ENCODE measurements at regions not wholly inside any gene's neighbourhood (a gene's known extent, or its start where the extent isn't known, plus 50 kb on each side); places are given as distances from the start of the nearest gene placed in this dataset.

DNA sequence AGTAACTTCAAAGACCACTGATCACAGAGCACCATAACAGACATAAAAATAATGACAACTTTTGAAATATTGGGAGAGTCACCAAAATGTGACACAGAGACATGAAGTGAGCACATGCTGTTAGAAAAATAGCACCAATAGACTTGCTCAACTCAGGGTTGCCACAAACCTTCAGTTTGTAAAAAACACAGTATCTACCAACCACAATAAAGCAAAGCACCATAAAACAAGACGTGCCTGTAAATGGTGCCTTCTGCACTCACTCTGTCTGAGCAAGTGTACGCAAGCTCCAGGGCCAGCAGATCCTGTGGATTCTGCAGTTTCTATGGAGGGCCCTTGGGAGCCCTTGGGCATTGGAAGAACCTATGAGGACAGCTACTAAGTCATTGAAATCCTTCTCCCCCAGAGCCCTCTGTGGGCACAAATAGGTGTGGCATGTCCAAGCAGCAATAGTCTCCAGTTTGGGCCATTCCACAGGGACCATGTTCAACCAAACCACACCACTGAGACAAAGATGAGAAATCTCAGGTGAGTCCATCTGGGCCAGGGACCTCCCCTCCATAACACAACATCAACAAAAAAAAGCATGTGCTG, 116.9 kb upstream of the RAB4A start:
- no peaks in the 10 kb centered on the region for H3K9me3 ChIP-seq (ENCODE audit: control insufficient read depth, low read depth, low read length)
- WGBS (ENCODE audit: insufficient coverage, low lambda C conversion rate) = no CpG with 5 or more reads among the region's 2 CpGs
- H3K36me3 ChIP-seq (ENCODE audit: control insufficient read depth, insufficient read depth, low read length) = no peaks in the 10 kb centered on the region
- no peak overlapping the region for H3K4me3 ChIP-seq (ENCODE audit: low read length)
- DNase-seq = no peak
- peak overlapping the region; percentile 89 for H3K27ac ChIP-seq (ENCODE audit: low read length)
- H3K4me1 ChIP-seq (ENCODE audit: control insufficient read depth, insufficient read depth, low read length) = peaks cover 32% of the 10 kb centered on the region
- no peaks in the 10 kb centered on the region for H3K27me3 ChIP-seq (ENCODE audit: control insufficient read depth, insufficient read depth, low read length)

DNA sequence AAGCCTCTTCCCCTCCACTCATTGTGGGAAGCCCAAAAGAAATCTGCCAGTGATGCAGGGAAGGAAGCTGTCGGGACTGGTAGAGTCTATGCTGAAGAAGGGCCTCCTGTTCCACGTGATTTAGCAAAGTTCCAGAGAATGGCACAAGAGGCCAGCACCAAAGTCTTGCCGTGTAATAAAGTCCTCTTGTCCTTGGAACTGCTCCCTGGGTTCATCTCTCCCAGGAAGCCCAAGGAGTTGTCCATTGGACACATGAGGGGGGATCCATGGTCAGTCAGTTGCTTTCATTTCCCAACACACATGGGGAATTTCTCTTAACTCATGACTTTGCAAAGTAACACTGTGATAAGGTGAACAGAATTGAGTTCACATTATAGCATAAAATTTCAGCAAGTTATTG, 116.1 kb upstream of the RAB4A start:
- peak overlapping the region; percentile 89 for H3K27ac ChIP-seq (ENCODE audit: low read length)
- WGBS (ENCODE audit: insufficient coverage, low lambda C conversion rate) = no CpG with 5 or more reads among the region's 3 CpGs

DNA sequence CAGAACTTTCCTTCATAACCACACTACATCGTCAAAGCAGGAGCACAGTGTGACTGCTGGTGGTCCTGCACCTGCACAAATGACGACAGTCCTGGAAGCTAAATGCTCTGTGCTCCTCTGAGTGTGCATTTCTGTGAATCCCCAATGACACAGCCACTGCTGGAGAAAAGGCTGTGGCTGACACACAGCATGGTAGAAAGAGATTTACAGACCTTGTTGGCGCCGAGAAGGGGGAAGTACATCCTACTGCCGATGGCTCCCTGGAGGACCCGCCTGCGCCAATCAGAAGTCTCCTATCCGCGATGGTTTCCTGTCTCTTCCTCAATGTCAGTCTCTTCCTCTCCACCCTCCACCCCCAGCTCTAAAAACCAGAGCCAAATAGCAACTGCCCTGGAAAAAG, 115.4 kb upstream of the RAB4A start:
- peak overlapping the region; percentile 89 for H3K27ac ChIP-seq (ENCODE audit: low read length)
- H3K4me3 ChIP-seq (ENCODE audit: low read length) = no peak overlapping the region
- no peak for DNase-seq
- H3K4me1 ChIP-seq (ENCODE audit: control insufficient read depth, insufficient read depth, low read length) = peaks cover 32% of the 10 kb centered on the region
- no peaks in the 10 kb centered on the region for H3K9me3 ChIP-seq (ENCODE audit: control insufficient read depth, low read depth, low read length)
- no peaks in the 10 kb centered on the region for H3K36me3 ChIP-seq (ENCODE audit: control insufficient read depth, insufficient read depth, low read length)
- H3K27me3 ChIP-seq (ENCODE audit: control insufficient read depth, insufficient read depth, low read length) = no peaks in the 10 kb centered on the region
- no CpG with 5 or more reads among the region's 9 CpGs for WGBS (ENCODE audit: insufficient coverage, low lambda C conversion rate)

More for the DNA sequence above, 116.1 kb upstream of the RAB4A start:
- peaks cover 32% of the 10 kb centered on the region for H3K4me1 ChIP-seq (ENCODE audit: control insufficient read depth, insufficient read depth, low read length)
- peak; percentile 82 to 90 for DNase-seq
- no peaks in the 10 kb centered on the region for H3K9me3 ChIP-seq (ENCODE audit: control insufficient read depth, low read depth, low read length)
- H3K27me3 ChIP-seq (ENCODE audit: control insufficient read depth, insufficient read depth, low read length) = no peaks in the 10 kb centered on the region
- H3K36me3 ChIP-seq (ENCODE audit: control insufficient read depth, insufficient read depth, low read length) = no peaks in the 10 kb centered on the region
- H3K4me3 ChIP-seq (ENCODE audit: low read length) = no peak overlapping the region

DNA sequence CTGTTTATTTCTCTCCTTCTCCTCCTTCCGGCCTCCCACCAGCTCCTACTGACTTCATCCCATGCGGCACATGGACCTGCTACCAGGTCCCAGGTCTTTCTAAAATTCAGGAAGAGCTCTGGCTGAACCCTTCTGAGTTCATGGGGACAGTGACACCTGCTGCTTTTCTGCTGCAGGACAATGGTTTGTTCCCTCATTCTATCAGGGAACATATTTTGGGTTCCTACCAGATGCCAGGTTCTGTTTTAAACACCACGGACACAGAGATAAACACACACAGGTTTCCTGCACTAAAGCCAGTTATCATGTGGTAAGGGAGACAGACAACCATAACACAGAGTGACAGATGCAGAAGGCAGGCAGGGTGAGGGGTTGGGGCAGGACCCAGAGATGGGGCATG, 114.0 kb upstream of the RAB4A start:
- DNase-seq = peak in 1 of 2 donors; percentile 44
- Histone ChIP-seq H3K4me3 (ENCODE audit: low read length) (no peak overlapping the region), H3K9me3 (ENCODE audit: control insufficient read depth, low read depth, low read length) (no peaks in the 10 kb centered on the region), H3K36me3 (ENCODE audit: control insufficient read depth, insufficient read depth, low read length) (no peaks in the 10 kb centered on the region), H3K27ac (ENCODE audit: low read length) (peak overlapping the region; percentile 89), H3K27me3 (ENCODE audit: control insufficient read depth, insufficient read depth, low read length) (no peaks in the 10 kb centered on the region), H3K4me1 (ENCODE audit: control insufficient read depth, insufficient read depth, low read length) (peaks cover 32% of the 10 kb centered on the region)
- no CpG with 5 or more reads among the region's 3 CpGs for WGBS (ENCODE audit: insufficient coverage, low lambda C conversion rate)

DNA sequence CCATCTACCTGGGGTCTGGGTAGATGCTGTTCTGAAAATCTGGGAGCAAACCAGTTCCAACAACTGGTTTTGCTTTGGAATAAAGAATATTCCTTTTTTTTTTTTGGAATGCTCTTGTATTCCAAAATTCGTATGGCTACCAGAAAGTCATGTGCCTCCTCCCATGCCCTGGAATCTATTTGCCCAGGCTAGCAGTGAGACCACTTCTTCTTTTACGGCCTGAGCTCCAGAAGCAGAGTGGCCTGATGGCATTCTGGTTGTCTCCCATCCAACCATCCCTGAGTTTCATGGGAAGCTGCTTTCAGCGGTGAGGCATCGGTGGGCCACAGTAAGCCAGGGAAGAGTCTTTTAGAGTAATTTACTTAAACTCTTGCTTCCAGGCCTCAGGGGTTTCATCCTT, 113.4 kb upstream of the RAB4A start:
- Histone ChIP-seq H3K27ac (ENCODE audit: low read length) (no peak overlapping the region), H3K4me1 (ENCODE audit: control insufficient read depth, insufficient read depth, low read length) (peaks cover 32% of the 10 kb centered on the region)

DNA sequence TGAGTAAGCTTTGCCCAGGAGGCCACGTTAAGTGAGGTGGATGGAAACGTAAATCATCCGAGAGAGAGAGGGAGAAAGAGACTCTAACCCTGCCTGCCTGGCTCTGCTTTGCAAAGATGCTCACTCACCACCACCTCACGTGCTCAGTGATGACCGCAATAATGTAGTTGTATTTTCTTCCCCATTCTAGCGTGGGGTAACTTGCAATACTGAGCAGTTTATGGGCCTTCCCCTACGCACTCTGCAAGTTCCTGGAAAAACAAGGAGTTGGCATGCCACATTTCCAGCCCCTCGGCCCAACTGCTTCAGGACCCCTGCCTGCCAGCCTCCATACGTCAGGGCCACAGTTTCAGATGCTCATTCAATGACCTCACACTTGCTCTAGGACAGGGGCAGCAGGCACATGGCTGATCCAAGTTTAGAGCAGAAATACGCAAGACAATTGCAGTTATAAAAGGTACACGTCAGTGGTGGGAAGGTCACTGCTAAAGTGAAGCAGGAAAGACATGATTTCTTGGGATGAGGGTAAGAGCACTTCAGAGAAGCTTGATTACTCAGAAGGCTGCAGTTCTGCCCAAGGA, 112.5 kb upstream of the RAB4A start:
- no peak for DNase-seq
- WGBS (ENCODE audit: insufficient coverage, low lambda C conversion rate) = no CpG with 5 or more reads among the region's 11 CpGs
- peaks cover 32% of the 10 kb centered on the region for H3K4me1 ChIP-seq (ENCODE audit: control insufficient read depth, insufficient read depth, low read length)

More for the DNA sequence above, 113.4 kb upstream of the RAB4A start:
- Histone ChIP-seq H3K36me3 (ENCODE audit: control insufficient read depth, insufficient read depth, low read length) (no peaks in the 10 kb centered on the region), H3K9me3 (ENCODE audit: control insufficient read depth, low read depth, low read length) (no peaks in the 10 kb centered on the region), H3K4me3 (ENCODE audit: low read length) (no peak overlapping the region), H3K27me3 (ENCODE audit: control insufficient read depth, insufficient read depth, low read length) (no peaks in the 10 kb centered on the region)
- WGBS (ENCODE audit: insufficient coverage, low lambda C conversion rate) = 40% methylated on average over 1 of the region's 4 CpGs
- DNase-seq = no peak

DNA sequence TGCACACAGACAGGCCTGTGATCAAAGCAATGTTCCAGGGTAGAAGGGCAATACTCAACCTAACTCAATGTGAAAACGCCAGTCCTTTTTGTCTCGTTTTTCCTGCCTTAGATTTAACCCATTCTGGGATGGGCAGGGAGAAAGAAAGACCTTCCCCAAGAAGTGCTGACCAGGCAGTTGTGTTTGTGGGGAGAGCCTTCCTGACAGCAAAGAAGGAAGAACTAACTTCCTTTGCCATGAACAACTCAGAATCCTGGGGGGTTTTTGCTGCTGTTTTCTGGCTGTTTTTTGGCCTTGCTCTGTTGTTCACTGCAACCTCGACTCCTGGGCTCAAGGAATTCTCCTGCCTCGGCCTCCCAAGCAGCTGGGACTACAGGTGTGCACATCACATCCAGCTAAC, 112.0 kb upstream of the RAB4A start:
- Histone ChIP-seq H3K9me3 (ENCODE audit: control insufficient read depth, low read depth, low read length) (no peaks in the 10 kb centered on the region), H3K27me3 (ENCODE audit: control insufficient read depth, insufficient read depth, low read length) (no peaks in the 10 kb centered on the region), H3K36me3 (ENCODE audit: control insufficient read depth, insufficient read depth, low read length) (no peaks in the 10 kb centered on the region), H3K4me1 (ENCODE audit: control insufficient read depth, insufficient read depth, low read length) (peaks cover 29% of the 10 kb centered on the region), H3K27ac (ENCODE audit: low read length) (no peak overlapping the region), H3K4me3 (ENCODE audit: low read length) (no peak overlapping the region)
- 100% methylated on average over 1 of the region's 4 CpGs for WGBS (ENCODE audit: insufficient coverage, low lambda C conversion rate)
- no peak for DNase-seq

More for the DNA sequence above, 112.5 kb upstream of the RAB4A start:
- H3K4me3 ChIP-seq (ENCODE audit: low read length) = no peak overlapping the region
- H3K27ac ChIP-seq (ENCODE audit: low read length) = no peak overlapping the region
- H3K36me3 ChIP-seq (ENCODE audit: control insufficient read depth, insufficient read depth, low read length) = no peaks in the 10 kb centered on the region
- H3K27me3 ChIP-seq (ENCODE audit: control insufficient read depth, insufficient read depth, low read length) = no peaks in the 10 kb centered on the region
- H3K9me3 ChIP-seq (ENCODE audit: control insufficient read depth, low read depth, low read length) = no peaks in the 10 kb centered on the region

DNA sequence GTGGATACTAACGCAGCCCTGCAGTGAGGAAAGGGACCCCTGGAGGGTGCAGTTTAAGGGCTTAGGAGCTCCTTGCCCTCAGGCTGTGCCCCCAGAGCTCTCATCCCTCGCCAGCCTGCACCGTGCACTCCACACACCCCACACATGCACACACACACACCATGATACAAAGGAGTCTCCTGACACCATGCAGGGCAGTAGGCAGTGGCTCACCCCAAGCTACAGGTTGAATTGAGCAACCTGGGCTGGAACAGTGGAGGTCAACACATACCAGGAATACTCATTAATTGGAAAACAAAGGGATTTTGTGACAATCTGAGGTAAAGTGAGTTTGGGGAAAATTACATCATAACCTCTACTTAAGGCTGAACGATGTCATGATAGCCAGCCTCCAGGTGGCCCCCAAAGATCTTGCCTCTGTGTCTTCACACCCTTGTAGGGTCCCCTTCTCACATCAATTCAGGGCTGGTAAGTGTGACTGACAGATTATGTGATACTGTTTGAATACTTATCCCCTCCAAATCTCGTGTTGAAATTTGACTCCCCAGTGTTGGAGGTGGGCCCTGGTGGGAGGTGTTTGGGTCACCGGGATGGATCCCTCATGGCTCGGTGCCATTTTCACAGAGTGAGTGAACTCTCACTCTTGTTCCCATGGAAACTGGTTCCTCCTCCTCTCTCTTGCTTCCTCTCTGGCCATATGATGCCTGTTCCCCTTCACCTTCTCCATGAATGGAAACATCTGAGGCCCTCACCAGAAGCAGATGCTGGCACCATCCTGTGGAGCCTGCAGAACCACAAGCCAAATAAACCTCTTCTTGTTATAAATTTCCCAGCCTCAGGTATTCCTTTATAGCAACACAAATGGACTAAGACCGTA, 111.0 kb upstream of the RAB4A start:
- Histone ChIP-seq H3K36me3 (ENCODE audit: control insufficient read depth, insufficient read depth, low read length) (no peaks in the 10 kb centered on the region), H3K27me3 (ENCODE audit: control insufficient read depth, insufficient read depth, low read length) (no peaks in the 10 kb centered on the region), H3K4me1 (ENCODE audit: control insufficient read depth, insufficient read depth, low read length) (peaks cover 27% of the 10 kb centered on the region), H3K4me3 (ENCODE audit: low read length) (no peak overlapping the region), H3K9me3 (ENCODE audit: control insufficient read depth, low read depth, low read length) (no peaks in the 10 kb centered on the region), H3K27ac (ENCODE audit: low read length) (no peak overlapping the region)
- no CpG with 5 or more reads among the region's 8 CpGs for WGBS (ENCODE audit: insufficient coverage, low lambda C conversion rate)
- DNase-seq = no peak

DNA sequence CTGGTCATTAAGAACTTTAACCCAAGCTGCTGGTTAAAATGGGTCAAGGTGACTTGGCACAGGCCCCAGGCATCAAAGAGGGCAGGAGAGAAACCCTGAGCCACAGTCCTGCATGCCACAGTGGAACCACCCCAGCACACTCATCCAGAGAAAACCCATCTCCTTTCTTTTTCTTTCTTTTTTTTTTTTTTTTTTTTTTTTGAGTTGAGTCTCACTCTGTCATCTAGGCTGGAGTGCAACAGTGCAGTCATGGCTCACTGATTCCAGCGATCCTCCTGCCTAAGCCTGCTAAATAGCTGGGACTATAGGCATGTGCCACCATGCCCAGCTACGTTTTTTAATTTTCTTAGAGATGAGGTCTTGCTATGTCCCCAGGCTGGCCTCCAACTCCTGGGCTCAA, 109.2 kb upstream of the RAB4A start:
- no peaks in the 10 kb centered on the region for H3K27me3 ChIP-seq (ENCODE audit: control insufficient read depth, insufficient read depth, low read length)
- no peak overlapping the region for H3K27ac ChIP-seq (ENCODE audit: low read length)
- peaks cover 12% of the 10 kb centered on the region for H3K4me1 ChIP-seq (ENCODE audit: control insufficient read depth, insufficient read depth, low read length)
- no peaks in the 10 kb centered on the region for H3K9me3 ChIP-seq (ENCODE audit: control insufficient read depth, low read depth, low read length)
- H3K4me3 ChIP-seq (ENCODE audit: low read length) = no peak overlapping the region
- H3K36me3 ChIP-seq (ENCODE audit: control insufficient read depth, insufficient read depth, low read length) = no peaks in the 10 kb centered on the region
- no CpG with 5 or more reads among the region's 2 CpGs for WGBS (ENCODE audit: insufficient coverage, low lambda C conversion rate)
- no peak for DNase-seq

DNA sequence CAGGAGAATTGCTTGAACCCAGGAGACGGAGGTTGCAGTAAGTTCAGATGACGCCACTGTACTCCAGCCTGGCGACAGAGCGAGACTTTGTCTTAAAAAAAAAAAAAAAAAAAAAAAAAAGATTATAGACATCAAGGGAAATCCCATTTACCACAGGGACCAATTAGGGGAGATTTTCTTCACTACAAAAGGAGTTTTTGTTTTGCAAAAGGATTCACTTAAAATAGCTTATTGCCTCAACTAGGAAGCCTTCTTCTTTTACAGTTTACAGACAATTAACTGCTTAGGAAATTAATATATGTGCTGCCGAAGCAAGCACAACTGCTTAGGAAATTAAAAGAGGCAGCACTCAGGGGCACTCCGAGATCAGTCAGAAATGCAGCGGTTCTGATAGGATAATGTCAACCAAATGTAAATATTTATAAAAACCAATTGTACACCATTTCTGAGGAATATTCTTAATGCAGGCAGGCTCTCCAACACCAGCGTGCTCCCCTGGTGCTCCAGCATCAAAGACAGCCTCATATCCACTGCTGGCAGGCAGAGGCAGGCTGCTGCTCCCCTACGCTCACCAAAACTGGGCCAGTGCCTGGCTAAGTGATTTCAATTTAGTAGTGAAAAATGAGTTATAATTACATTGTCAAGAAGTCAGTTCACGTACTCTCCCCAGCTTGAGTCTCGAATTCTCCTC, 107.9 kb upstream of the RAB4A start:
- no peaks in the 10 kb centered on the region for H3K27me3 ChIP-seq (ENCODE audit: control insufficient read depth, insufficient read depth, low read length)
- no peak overlapping the region for H3K4me3 ChIP-seq (ENCODE audit: low read length)
- H3K9me3 ChIP-seq (ENCODE audit: control insufficient read depth, low read depth, low read length) = no peaks in the 10 kb centered on the region
- no peaks in the 10 kb centered on the region for H3K36me3 ChIP-seq (ENCODE audit: control insufficient read depth, insufficient read depth, low read length)
- H3K27ac ChIP-seq (ENCODE audit: low read length) = no peak overlapping the region
- H3K4me1 ChIP-seq (ENCODE audit: control insufficient read depth, insufficient read depth, low read length) = peaks cover 9% of the 10 kb centered on the region
- 80% methylated on average over 1 of the region's 11 CpGs for WGBS (ENCODE audit: insufficient coverage, low lambda C conversion rate)
- no peak for DNase-seq
